ENCODE measurements at regions not wholly inside any gene's neighbourhood (a gene's known extent, or its start where the extent isn't known, plus 50 kb on each side); places are given as distances from the start of the nearest gene placed in this dataset.
"Not testable (repeated sequence)": the region's sequence is repeated elsewhere in the genome, so short reads cannot be mapped to it uniquely, and the experiment has no call there.

GRCh38 chr16:35196313-35196712, 1736.9 kb downstream of the TP53TG3F start:
- no peak for DNase-seq (ENCODE audit: low spot score)

GRCh38 chr16:35197656-35198055, 1738.2 kb downstream of the TP53TG3F start:
- DNase-seq (ENCODE audit: low spot score): no peak

- no peak for DNase-seq (ENCODE audit: low spot score)
Observed at GRCh38 chr16:35198223-35199199, 1739.1 kb downstream of the TP53TG3F start.

GRCh38 chr16:35200662-35201061, 1741.2 kb downstream of the TP53TG3F start:
- no peak for DNase-seq (ENCODE audit: low spot score)

- DNase-seq (ENCODE audit: low spot score): no peak
Observed at GRCh38 chr16:35201151-35201550, 1741.7 kb downstream of the TP53TG3F start.

GRCh38 chr16:35203636-35204035, 1744.2 kb downstream of the TP53TG3F start:
- DNase-seq (ENCODE audit: low spot score): no peak

- no peak for DNase-seq (ENCODE audit: low spot score)
Observed at GRCh38 chr16:35207059-35207999, 1747.9 kb downstream of the TP53TG3F start.

GRCh38 chr16:35208001-35208935, 1748.9 kb downstream of the TP53TG3F start:
- no peak for DNase-seq (ENCODE audit: low spot score)

- DNase-seq (ENCODE audit: low spot score): no peak
Observed at GRCh38 chr16:35210681-35211433, 1751.4 kb downstream of the TP53TG3F start.

GRCh38 chr16:35214840-35215239, 1755.4 kb downstream of the TP53TG3F start:
- DNase-seq (ENCODE audit: low spot score): no peak

GRCh38 chr16:35215287-35215686, 1755.9 kb downstream of the TP53TG3F start:
- DNase-seq (ENCODE audit: low spot score): no peak

- DNase-seq (ENCODE audit: low spot score): not testable (repeated sequence)
Observed at GRCh38 chr16:35216261-35216660, 1756.8 kb downstream of the TP53TG3F start.

- no peak for DNase-seq (ENCODE audit: low spot score)
Observed at GRCh38 chr16:35221482-35222185, 1762.2 kb downstream of the TP53TG3F start.

- no peak for DNase-seq (ENCODE audit: low spot score)
Observed at GRCh38 chr16:35234679-35235078, 1775.3 kb downstream of the TP53TG3F start.

GRCh38 chr16:35239561-35239960, 1780.1 kb downstream of the TP53TG3F start:
- DNase-seq (ENCODE audit: low spot score): no peak

GRCh38 chr16:35249051-35249450, 1789.6 kb downstream of the TP53TG3F start:
- DNase-seq (ENCODE audit: low spot score): no peak

GRCh38 chr16:35252356-35252936, 1793.0 kb downstream of the TP53TG3F start:
- no peak for DNase-seq (ENCODE audit: low spot score)

GRCh38 chr16:35255186-35255803, 1795.9 kb downstream of the TP53TG3F start:
- no peak for DNase-seq (ENCODE audit: low spot score)

- DNase-seq (ENCODE audit: low spot score): no peak
Observed at GRCh38 chr16:35255816-35256215, 1796.4 kb downstream of the TP53TG3F start.
